HepG2 (cell line): ENCODE measurements at regions not wholly inside any gene's neighbourhood (a gene's known extent, or its start where the extent isn't known, plus 50 kb on each side); places are given as distances from the start of the nearest gene placed in this dataset.

Experiments used
- BRCA1 ChIP-seq: sonication (generic); formaldehyde crosslinking; IDR thresholded peaks from 2 replicates; pipeline ENCODE4 v1.4.0; 2020; ENCODE audit warnings: missing genetic modification reagents
- CBX5 ChIP-seq: sonication (generic); formaldehyde crosslinking; IDR thresholded peaks from 2 replicates; pipeline ENCODE4 v1.4.0; 2020; ENCODE audit warnings: missing genetic modification reagents, borderline replicate concordance
- CEBPB ChIP-seq: IDR thresholded peaks from 2 replicates; pipeline ENCODE4 v1.6.1; 2011; ENCODE audit warnings: low read depth, low read length, improper control_type of control experiment, borderline replicate concordance
- CEBPG ChIP-seq: IDR thresholded peaks from 2 replicates; pipeline ENCODE4 v1.6.1; 2016
- HOXA5 ChIP-seq: sonication (generic); formaldehyde crosslinking; IDR thresholded peaks from 2 replicates; pipeline ENCODE4 v1.4.0; 2020; ENCODE audit warnings: missing genetic modification reagents
- KDM4B ChIP-seq: sonication (generic); formaldehyde crosslinking; IDR thresholded peaks from 2 replicates; pipeline ENCODE4 v1.4.0; 2020; ENCODE audit warnings: missing genetic modification reagents
- RBFOX2 ChIP-seq: fragments of 200-400 bp; formaldehyde crosslinking; IDR thresholded peaks from 2 replicates; pipeline ENCODE4 v1.6.1; 2017; ENCODE audit warnings: low read depth, mild to moderate bottlenecking, low read length
- ZMYM4 ChIP-seq: sonication (generic); formaldehyde crosslinking; IDR thresholded peaks from 2 replicates; pipeline ENCODE4 v1.8.1; 2023; ENCODE audit warnings: mild to moderate bottlenecking, missing genetic modification reagents
- ZNF558 ChIP-seq: sonication (generic); formaldehyde crosslinking; IDR thresholded peaks from 2 replicates; pipeline ENCODE4 v1.9.0; 2022; ENCODE audit warnings: mild to moderate bottlenecking, missing genetic modification reagents, borderline replicate concordance
- ZSCAN20 ChIP-seq: sonication (generic); formaldehyde crosslinking; IDR thresholded peaks from 2 replicates; pipeline ENCODE4 v1.4.0; 2020; ENCODE audit warnings: missing genetic modification reagents, mild to moderate bottlenecking, borderline replicate concordance
- TF ChIP-seq, protein P1 (sequence below): sonication (generic); formaldehyde crosslinking; IDR thresholded peaks from 2 replicates; pipeline ENCODE4 v1.4.0; 2020; ENCODE audit warnings: missing genetic modification reagents
- TF ChIP-seq, protein P2 (sequence below): IDR thresholded peaks from 2 replicates; pipeline ENCODE4 v1.6.1; 2016; ENCODE audit warnings: control low read depth
- TF ChIP-seq, protein P3 (sequence below): sonication (generic); formaldehyde crosslinking; IDR thresholded peaks from 2 replicates; pipeline ENCODE4 v1.5.0; 2020; ENCODE audit warnings: mild to moderate bottlenecking, missing genetic modification reagents, borderline replicate concordance
- TF ChIP-seq, protein P4 (sequence below): sonication (generic); formaldehyde crosslinking; IDR thresholded peaks from 2 replicates; pipeline ENCODE4 v1.5.0; 2020; ENCODE audit warnings: missing genetic modification reagents
- TF ChIP-seq, protein P5 (sequence below): sonication (generic); formaldehyde crosslinking; IDR thresholded peaks from 2 replicates; pipeline ENCODE4 v1.4.0; 2020; ENCODE audit warnings: missing genetic modification reagents
- TF ChIP-seq, protein P6 (sequence below): sonication (generic); formaldehyde crosslinking; IDR thresholded peaks from 2 replicates; pipeline ENCODE4 v1.5.1; 2020; ENCODE audit warnings: missing genetic modification reagents, mild to moderate bottlenecking, borderline replicate concordance

DNA sequence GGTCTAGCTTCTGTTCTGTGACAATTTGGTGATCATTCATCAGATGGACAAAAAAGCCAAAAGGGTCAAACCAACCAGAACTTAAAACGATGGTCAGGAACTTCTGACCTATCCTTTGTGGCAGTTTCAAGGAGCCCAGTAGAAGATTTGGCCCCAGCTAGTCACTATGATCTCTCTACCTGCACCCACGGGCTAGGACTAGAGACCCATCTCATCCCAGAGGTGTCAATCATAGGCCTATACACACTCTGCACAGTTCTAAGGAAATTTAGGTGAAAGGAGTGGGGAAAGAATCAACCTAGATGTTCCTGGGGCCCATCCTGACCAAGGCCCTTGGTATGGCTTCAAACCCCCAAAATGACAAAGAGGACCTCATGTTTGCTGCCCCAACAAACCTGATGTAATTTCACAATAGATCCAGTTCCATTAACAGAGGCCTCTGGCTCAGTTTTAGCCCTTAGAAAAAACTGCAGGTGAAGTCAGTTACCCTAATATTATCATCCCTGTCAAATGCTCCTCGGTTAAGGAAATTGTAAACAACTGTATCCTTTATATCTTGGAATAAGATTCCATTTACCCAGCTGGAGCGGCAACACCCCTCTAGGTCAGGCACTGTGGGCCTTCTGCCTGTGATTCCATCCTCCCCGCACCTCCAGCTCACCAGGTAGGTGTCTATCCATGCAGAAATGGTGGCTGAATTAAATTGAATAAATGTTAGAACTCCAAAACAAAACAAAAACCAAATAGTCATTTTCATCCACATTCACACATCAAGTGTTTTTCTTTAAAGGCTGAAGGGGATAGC lies 138.7 kb downstream of the ENC1 start (continued):
- TF ChIP-seq, protein P1, sequence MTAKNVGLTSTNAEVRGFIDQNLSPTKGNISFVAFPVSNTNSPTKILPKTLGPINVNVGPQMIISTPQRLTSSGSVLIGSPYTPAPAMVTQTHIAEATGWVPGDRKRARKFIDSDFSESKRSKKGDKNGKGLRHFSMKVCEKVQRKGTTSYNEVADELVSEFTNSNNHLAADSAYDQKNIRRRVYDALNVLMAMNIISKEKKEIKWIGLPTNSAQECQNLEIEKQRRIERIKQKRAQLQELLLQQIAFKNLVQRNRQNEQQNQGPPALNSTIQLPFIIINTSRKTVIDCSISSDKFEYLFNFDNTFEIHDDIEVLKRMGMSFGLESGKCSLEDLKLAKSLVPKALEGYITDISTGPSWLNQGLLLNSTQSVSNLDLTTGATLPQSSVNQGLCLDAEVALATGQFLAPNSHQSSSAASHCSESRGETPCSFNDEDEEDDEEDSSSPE (CRISPR knock-in tag), result no peak
- TF ChIP-seq ZMYM4 (CRISPR knock-in tag) (no peak), BRCA1 (CRISPR knock-in tag) (0 out of 2 replicates have a peak, but pooled peaks have one; percentile 43), ZNF558 (CRISPR knock-in tag) (no peak), RBFOX2 (peak; percentile 2; the same call in 1 of the 2 replicates), CEBPG (CRISPR knock-in tag) (peak; percentile 54), CBX5 (CRISPR knock-in tag) (no peak), KDM4B (no peak), ZSCAN20 (CRISPR knock-in tag) (0 out of 2 replicates have a peak, but pooled peaks have one; percentile 35), HOXA5 (0 out of 2 replicates have a peak, but pooled peaks have one; percentile 10), CEBPB (peak; percentile 19; the same call in 1 of the 2 replicates)
- TF ChIP-seq, protein P2, sequence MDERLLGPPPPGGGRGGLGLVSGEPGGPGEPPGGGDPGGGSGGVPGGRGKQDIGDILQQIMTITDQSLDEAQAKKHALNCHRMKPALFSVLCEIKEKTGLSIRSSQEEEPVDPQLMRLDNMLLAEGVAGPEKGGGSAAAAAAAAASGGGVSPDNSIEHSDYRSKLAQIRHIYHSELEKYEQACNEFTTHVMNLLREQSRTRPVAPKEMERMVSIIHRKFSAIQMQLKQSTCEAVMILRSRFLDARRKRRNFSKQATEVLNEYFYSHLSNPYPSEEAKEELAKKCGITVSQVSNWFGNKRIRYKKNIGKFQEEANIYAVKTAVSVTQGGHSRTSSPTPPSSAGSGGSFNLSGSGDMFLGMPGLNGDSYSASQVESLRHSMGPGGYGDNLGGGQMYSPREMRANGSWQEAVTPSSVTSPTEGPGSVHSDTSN, result 0 out of 2 replicates have a peak, but pooled peaks have one; percentile 43
- TF ChIP-seq, protein P3, sequence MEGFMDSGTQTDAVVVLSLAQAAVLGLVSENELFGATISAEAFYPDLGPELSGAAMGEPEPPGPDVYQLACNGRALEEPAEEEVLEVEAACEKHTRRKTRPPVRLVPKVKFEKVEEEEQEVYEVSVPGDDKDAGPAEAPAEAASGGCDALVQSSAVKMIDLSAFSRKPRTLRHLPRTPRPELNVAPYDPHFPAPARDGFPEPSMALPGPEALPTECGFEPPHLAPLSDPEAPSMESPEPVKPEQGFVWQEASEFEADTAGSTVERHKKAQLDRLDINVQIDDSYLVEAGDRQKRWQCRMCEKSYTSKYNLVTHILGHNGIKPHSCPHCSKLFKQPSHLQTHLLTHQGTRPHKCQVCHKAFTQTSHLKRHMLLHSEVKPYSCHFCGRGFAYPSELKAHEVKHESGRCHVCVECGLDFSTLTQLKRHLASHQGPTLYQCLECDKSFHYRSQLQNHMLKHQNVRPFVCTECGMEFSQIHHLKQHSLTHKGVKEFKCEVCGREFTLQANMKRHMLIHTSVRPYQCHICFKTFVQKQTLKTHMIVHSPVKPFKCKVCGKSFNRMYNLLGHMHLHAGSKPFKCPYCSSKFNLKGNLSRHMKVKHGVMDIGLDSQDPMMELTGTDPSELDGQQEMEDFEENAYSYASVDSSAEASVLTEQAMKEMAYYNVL, result no peak
- TF ChIP-seq, protein P4, sequence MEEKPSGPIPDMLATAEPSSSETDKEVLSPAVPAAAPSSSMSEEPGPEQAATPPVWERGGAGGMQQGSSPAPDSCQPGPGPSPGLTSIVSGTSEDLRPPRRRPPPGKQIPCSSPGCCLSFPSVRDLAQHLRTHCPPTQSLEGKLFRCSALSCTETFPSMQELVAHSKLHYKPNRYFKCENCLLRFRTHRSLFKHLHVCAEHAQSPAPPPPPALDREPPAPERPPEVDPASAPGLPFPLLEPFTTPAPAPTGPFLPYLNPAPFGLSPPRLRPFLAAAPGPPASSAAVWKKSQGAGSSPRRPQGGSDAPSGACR (CRISPR knock-in tag), result 0 out of 2 replicates have a peak, but pooled peaks have one; percentile 4
- TF ChIP-seq, protein P5, sequence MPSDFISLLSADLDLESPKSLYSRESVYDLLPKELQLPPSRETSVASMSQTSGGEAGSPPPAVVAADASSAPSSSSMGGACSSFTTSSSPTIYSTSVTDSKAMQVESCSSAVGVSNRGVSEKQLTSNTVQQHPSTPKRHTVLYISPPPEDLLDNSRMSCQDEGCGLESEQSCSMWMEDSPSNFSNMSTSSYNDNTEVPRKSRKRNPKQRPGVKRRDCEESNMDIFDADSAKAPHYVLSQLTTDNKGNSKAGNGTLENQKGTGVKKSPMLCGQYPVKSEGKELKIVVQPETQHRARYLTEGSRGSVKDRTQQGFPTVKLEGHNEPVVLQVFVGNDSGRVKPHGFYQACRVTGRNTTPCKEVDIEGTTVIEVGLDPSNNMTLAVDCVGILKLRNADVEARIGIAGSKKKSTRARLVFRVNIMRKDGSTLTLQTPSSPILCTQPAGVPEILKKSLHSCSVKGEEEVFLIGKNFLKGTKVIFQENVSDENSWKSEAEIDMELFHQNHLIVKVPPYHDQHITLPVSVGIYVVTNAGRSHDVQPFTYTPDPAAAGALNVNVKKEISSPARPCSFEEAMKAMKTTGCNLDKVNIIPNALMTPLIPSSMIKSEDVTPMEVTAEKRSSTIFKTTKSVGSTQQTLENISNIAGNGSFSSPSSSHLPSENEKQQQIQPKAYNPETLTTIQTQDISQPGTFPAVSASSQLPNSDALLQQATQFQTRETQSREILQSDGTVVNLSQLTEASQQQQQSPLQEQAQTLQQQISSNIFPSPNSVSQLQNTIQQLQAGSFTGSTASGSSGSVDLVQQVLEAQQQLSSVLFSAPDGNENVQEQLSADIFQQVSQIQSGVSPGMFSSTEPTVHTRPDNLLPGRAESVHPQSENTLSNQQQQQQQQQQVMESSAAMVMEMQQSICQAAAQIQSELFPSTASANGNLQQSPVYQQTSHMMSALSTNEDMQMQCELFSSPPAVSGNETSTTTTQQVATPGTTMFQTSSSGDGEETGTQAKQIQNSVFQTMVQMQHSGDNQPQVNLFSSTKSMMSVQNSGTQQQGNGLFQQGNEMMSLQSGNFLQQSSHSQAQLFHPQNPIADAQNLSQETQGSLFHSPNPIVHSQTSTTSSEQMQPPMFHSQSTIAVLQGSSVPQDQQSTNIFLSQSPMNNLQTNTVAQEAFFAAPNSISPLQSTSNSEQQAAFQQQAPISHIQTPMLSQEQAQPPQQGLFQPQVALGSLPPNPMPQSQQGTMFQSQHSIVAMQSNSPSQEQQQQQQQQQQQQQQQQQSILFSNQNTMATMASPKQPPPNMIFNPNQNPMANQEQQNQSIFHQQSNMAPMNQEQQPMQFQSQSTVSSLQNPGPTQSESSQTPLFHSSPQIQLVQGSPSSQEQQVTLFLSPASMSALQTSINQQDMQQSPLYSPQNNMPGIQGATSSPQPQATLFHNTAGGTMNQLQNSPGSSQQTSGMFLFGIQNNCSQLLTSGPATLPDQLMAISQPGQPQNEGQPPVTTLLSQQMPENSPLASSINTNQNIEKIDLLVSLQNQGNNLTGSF (CRISPR knock-in tag), result no peak
- TF ChIP-seq, protein P6, sequence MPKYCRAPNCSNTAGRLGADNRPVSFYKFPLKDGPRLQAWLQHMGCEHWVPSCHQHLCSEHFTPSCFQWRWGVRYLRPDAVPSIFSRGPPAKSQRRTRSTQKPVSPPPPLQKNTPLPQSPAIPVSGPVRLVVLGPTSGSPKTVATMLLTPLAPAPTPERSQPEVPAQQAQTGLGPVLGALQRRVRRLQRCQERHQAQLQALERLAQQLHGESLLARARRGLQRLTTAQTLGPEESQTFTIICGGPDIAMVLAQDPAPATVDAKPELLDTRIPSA (CRISPR knock-in tag), result no peak
